ENCODE measurements at regions not wholly inside any gene's neighbourhood (a gene's known extent, or its start where the extent isn't known, plus 50 kb on each side); places are given as distances from the start of the nearest gene placed in this dataset.
A peak's percentile ranks its signal among the peaks of the same experiment; 100 is the strongest.

DNA sequence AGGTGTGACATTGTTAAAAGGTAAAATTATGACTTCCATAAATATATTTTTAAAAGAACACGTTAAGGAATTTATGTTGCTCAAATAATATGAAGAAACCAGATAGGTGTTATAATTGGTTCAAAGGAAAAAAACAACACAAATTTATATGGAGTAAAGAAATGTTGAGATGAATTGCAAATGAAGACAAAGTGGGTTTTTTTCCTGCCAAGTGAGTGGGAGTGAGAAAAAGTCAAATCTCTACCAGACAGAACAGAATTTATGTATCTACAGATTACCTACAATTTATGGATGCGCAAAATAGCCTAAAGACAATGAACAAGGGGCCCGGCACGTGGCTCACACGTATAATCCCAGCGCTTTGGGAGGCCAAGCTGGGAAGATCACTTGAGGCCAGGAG is 159.7 kb upstream of the SLC1A4 start:
- no peak for DNase-seq

DNA sequence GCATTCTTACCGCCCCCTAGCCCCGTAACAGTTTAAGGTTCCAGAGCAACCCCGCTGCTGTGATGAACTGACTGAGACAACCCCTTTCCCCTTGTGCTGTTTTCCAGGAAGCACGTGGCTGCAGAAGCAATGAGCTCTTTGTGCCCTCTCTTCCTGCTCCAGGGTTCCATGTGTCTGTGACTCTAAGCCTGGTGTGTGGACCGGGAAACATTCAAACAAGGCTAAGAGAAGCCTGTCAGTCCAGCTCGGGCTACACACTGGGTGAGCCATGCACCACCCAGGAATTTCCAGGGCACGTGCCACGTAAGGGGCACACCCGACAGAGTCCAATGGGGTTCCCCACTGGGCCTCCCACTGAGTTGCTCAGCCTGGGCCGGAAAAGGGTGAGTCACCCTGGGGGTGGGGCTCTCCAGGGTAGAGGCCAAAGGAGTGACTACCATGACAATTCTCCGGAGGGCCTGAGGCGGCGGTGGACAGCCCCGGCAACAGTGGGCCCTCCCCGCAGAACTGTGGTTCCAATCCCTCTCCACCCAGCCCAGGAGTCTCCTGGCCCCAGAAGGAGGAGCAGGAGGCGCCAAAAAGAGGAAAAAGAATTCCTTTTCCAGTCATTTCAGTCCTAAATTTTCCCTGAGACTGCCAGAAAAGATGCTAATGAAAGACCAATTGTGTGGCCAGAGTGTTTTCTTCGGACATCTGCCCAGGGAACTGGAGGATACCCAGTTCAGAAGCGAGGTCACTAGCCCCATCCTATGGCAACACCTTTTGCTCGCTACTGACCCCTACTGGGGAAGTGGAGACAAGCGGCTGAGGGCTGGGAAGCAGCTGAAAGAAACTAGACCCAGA is 157.8 kb upstream of the SLC1A4 start:
- peak; percentile 96 for DNase-seq

DNA sequence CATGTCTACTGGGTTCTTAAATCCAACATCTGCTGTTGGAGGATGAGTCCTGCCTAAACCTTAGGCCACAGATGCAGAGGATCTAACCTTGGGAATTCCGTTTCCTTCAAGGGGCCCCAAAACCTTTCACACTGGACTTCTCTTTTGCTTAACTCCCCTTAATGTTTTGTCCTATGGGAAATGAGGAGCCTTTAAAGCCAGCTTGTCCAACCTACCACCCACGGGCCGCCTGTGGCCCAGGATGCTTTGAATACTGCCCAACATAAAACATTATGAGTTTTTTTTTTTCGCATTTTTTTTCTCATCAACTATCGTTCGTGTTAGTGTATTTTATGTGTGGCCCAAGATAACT is 157.2 kb upstream of the SLC1A4 start:
- DNase-seq: no peak

DNA sequence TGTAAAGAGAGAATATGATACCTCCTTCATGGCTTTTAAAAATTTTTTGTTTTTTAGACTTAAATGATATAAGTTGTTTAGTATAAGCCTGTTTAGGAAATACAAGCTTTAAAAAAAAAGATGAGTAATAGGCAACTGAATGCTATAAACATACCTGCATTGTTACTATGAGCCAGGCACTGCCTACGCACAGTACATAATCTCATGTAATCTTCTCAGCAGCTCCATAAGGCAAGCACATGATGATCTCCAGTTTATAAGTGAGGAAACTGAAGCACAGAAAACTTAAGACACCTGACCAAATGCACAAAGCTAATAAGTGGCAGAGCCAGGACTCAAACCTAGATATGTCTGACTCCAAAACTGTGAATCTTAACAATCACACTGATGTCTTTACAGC is 156.3 kb upstream of the SLC1A4 start:
- peak in 1 of 2 donors; percentile 50 for DNase-seq

DNA sequence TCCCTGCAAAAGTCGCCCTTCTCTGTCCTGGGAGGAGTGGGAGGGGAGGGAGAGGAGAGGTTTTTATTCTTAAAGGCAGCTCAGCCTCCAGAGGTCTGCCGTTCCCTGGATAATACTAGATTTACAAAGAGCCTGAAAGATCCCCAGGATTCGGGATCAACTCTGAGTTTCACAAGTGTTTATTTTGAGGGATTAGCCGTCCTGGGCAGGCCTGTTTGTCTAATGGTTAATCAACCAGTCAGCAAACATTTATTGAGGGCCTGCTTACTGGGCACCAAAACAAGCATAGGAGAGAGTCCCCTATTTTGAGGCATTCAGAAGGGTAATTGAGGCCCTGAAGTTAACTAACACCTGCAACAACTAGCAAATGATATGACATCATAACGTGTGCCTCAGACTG is 152.6 kb upstream of the SLC1A4 start:
- DNase-seq: no peak

DNA sequence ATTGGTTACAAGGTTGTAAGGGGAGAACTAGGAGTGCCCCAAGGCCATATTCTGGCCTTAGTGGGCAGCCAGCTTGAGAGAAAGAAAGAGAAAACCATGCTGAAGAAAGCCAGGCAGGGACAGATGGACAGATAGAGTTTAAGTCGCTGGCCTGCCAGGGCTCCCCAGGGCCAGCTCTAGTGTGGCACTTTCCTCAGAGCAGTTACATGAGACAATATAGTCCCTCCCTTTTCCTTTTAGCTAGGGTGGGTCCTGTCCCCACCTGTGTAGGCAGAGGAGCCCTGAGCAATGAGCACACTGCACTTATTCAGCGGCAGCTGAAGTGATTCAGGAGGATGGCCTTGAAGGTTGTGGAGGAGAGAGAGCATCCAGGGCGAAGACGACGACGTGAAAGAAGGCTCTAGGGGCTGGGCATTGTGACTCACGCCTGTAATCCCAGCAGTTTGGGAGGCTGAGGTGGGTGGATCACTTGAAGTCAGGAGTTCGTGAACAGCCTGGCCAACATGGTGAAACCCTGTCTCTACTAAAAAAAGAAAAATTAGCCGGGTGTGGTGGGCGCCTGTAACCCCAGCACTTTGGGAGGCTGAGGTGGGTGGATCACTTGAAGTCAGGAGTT is 152.0 kb upstream of the SLC1A4 start:
- DNase-seq: peak; percentile 84 to 95

DNA sequence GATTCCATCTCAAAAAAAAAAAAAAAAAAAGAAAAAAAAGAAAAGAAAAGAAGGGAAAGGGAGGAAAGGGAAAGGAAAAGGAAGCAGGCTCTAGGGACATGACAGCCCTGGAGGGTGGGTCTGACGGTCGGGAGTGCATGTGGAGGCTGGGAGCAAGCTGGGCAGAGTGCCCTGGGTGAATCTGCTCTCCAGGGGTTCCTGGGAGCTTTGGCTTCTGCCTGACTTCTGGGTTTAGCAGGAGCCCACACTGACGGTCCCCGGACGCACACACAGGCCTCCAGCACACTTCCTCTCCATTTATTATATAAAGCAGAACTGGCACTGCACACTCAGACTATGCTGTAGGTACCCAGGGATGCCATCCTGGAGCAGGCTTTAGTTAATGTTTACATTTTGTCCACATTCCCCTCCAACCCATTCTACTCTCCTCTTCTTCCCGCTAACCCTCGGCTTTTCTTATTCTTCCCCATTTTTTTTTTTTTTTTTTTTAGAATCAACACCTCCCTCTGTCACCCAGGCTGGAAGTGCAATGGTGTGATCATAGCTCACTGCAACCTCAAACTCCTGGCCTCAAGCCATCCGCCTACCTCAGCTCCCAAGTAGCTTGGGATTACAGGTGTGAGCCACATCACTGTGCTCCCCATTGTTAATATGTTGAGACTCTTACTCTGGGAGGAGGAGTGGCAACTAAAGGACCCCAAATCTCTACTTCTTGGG is 151.1 kb upstream of the SLC1A4 start:
- DNase-seq: peak; percentile 80 to 85

DNA sequence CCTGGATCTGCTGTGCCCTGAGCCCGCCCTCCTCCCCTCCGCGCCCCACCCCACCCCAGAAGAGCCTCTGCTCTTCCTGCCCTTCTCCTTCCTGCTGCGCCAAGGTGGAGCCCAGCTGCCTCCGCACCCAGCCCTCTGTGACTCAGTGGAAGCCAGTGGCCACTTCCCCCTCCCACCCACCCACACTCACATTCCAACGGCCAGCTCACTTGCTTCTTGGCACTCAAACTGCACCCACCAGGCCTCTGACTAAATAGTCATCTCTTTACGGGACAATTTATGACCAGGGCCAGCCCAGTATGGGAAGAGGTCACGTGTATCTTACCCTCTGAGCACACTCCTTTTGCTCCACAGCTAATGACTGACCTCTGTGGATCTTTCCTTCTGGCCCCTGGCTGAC is 150.4 kb upstream of the SLC1A4 start:
- peak; percentile 92 to 97 for DNase-seq

DNA sequence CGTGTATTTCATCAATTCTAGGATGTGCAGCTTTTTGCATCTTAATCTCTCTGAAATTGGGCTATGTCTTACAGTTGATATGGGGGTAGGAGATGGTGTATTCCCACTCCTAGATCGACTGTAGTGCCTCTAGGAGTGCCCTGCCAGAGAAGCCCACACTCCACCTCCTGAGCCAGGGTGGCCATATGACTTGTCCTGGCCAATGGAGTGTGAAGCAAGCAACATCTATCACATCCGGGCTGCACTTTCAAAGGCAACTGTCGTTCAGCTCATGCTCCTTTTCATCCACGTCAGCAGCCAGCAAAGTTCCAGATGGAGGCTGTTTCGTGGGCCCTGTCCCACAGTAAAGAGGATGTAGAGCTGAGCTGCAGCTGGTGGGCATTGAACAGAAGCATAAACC is 149.4 kb upstream of the SLC1A4 start:
- peak; percentile 66 to 83 for DNase-seq

DNA sequence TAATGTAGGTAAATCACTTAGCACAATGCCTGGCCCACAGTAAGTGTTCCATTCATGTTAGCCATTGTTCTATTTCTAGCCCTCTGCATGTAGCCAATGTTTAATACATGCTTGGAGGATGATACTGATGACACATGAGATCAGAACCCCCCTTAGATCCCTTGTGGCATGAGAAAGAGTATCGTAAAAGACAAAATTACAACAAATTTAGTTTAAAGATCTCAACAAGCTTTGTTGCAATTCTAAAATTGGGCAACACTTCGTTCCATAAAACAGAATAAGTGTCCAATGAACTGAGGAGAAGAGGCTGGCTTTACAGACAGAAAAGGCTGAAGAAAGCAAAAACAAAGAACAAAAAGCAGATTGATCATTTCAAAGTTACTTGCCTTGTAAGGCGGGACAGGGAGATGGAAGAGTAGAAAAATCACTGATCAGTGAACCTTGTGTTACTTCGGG is 148.7 kb upstream of the SLC1A4 start:
- DNase-seq: peak in 1 of 2 donors; percentile 67

DNA sequence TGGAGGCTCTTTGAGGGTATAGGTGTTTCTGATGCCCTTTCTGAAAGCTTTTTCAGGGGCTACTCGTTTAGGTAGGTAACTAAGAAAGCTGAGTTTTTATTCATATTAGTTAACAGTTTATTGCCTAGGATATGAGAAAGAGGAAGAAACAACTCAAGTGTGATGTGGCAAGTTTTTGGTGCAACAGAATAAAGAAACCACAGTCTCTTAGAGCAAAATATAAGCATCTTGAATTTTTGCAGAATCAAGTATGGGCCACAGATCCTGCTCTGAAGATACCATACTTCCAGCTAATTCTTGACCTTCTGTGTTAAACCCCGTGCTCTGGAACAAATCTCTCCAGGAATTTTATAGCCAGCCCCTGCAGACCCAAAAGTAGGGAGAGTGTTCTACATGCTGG is 147.7 kb upstream of the SLC1A4 start:
- peak; percentile 55 to 66 for DNase-seq

DNA sequence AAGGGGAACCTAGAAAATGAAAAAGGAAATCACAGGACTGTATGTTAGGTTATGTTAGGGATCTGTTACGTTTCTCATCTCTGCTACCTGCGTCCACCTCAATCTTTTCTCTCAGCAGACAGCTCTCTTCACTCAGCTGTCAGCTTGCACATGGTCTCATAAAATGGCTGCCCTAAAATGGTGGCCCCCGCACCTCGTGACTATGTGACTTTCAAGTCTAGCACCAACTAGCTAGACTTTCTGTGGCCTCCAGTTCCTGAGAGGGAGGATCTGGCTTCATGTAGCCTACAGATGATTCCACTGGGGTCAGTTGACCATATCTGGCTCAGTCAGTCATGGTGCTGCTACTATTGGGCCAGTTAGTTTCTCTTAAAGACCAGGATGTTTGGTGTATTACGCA is 147.2 kb upstream of the SLC1A4 start:
- no peak for DNase-seq

DNA sequence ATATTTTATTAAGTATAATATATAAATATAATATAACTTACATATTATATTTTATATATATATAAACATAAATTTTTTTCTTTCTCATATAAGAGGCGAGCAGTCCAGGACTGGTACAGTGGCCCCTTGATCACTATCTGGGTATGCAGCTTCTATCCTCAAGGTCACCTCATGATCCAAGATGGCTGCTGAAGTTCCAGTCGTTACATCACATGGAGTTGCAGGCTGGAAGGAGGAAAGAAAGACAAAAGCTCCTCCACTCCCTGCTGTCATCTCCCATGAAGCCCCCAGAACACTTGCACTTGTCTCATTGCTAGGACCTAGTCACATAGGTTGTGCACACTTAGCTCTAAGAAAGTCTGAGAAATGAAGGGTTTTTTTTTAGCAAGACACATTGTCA is 145.1 kb upstream of the SLC1A4 start:
- no peak for DNase-seq

DNA sequence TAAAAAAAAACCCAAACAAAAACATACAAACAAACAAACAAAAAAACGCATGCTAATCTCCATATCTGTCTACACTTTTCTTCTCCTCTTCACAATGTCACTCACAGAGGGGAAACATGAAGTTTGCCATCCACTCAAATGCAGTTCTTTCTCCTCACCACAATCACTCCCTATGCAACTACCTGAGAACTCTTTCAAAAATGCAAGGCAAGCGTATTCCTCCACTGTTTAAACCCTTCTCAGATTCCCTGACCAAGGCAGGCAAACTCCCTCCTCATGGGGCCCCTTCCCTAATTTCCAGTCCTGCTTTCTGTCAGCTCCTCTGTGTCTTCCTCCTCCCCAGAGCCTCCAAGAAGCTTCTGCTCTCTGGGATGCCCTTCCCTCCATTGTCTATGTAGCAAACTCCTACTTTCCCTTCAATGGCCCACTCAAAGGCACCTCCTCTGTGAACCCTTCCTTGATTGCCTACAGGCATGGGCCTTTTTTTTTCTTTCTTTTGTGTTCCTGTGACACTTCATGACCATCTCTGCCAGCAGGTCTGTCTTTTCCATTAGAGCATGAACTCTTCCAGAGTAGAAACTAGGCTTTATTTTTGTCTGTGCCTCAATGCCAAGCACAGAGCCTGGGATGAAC is 143.8 kb upstream of the SLC1A4 start:
- DNase-seq: no peak

DNA sequence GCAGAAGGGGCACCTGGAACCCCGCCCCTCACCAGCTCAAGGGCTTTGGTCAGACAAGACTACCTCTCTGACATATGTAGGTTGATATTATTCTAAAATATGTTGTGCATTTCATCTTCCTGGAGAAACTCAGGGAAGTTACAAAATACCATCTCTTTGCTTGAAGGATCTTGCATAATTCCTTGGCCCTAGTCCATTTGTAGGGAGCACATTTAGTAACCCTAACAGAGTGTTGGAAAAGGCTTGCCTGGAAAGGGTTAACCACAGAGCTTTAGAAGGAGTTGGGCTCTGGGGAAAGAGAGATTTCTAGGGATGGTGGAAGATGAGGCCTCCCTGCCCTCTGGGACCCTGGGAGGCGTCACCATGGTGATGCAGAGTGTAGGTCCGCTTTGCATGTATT is 143.0 kb upstream of the SLC1A4 start:
- DNase-seq: peak; percentile 51 to 78

DNA sequence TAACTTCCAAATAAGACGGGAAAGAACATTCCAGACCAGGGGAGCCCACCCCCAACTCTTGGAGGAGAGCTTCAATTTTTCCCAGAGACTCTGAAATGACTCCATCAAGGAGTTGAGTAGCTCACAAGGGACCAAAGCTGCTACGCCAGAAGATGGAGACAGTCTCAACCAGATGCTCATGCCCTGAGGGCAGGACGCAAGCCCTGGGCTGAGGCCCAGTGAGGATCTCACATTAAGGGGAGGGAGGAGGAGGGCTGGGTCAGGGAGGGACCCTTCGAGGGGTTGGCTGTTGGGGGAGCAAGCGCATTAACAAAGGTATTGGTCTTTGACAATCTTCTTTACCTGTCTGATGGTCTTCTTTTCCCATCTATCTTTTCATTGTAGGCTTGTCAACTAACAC is 141.3 kb upstream of the SLC1A4 start:
- DNase-seq: no peak

DNA sequence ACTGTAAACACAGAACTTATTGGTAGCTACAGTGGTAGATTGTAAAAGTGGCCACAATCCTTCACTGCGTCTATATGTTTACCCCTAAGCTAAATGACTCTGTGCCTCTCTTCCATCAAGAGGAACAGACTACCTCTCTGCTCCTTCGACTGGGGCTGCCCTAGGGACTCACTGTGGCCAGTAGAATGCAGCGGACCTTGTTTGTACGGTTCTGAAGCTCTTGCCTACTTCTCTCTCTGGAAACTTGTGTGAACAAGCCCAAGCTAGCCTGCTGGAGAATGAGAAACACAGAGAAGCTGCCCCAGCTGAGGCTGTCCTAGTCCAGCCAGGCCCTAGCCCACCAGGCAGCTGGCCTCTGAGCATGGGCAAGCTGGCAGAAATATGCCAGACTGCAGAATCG is 140.8 kb upstream of the SLC1A4 start:
- DNase-seq: no peak

DNA sequence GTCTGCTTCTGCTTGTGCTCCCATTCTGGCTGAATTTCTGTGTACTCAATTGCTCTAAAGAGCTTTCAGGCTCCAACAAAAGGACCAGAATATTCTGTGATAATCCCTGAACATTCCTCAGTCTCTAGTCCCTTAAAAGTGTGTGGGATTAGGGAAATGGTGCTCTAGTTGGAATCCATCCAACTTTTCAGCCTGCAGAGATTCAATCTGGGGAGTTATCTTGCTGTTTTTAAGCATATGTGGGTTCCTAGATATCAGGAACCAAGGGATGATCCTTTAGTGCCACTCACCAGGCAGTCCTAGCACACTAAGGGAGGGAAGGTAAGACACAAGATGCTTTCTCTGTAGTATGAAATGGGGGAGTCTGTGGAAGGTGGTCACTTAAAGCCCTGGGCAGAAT is 140.3 kb upstream of the SLC1A4 start:
- DNase-seq: no peak

DNA sequence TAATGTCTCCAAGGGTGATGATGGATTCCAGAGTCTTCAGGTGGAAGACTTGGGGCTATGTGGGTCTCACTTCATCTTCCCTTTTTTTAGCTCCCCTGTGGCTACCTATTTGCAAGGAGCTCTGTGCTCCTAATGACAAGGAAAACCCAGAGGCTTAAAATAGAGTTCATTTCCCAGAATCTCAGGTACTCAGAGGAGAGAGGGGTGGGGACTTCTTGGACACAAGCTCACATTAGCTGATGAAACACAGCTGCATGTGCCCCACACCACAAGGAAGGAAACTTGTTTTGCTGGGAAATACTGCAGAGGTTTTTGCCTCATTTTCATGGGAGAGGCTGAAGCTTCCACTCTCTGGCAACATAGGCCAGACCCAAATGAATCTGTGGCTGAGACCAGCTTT is 138.6 kb upstream of the SLC1A4 start:
- no peak for DNase-seq

DNA sequence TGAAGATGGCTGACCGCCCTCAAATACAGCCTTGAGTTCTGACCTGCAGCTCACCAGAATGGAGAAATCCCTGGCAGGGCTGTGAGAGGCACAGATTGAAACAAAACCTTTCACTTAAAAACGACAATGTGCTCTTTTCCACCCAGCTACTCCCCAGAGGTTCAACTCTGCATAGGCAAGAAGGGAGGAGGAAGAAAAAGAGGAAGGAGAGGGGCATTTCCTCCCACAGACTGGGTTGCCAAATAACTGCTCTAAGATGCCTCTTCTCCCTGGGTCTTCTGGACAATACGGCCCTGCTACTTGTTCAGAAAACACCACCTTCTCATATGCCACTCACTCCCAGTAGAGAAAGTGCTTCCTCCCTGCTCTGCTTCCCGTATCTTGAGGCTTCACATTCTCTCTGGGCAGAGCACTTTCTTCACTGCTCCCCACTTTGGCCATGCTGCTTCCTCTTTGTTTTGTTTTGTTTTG is 136.4 kb upstream of the SLC1A4 start:
- DNase-seq: peak; percentile 89 to 96

DNA sequence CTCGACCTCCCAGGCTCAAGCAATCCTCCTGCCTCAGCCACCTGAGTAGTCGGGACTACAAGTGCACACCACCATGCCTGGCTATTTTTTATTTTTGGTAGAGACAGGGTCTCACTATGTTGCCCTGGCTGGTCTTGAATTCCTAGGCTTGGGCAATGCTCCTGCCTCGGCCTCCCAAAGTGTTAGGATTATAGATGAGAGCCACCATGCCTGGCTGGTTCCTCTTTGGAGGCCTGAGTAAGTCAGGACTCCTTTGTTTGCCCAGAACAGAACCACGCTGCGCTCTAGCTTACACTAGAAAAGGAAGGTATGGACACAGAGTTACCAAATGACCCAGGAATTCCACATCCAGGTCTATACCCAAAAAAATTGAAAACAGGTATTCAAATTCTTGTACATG is 135.9 kb upstream of the SLC1A4 start:
- DNase-seq: peak in 1 of 2 donors; percentile 40

DNA sequence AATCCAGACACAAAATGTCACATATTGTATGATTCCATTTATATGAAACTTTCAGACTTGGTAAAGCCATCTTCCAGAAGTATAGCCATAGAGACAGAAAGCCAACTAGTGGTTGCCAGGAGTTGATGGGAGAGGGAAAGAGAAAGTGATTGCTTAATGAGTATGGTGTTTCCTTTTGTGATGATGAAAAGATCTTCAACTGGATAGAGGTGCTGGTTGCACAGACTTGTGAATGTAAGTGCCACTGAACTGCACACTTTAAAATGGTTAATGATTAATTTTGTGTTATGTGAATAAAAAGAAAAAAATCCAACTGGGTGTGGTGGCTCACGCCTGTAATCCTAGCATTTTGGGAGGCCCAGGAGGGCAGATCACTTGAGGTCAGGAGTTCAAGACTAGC is 135.3 kb upstream of the SLC1A4 start:
- DNase-seq: peak; percentile 33 to 59

DNA sequence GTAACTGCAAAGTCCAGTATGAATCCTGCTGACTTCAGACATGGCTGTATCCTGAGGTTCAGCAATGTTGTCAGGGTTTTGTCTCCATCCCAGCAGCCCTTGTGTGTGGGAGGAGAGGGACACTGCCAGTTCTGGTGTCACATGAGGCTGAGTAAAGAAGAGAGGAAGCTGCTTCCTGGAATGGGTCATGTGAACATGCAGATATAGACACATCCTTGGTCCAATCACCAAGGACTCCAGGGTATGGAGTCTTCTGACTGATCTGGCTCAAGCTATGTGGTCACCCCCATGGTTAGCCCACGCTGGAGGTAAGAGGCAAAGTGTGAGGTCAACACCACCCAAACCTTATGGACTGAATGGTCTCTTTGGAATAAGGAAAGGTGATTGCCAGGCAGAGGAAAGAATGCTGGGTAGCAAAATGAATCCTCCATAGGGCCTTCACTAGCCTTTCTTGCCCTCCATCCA is 134.4 kb upstream of the SLC1A4 start:
- peak; percentile 97 for DNase-seq
